ENCODE measurements at regions not wholly inside any gene's neighbourhood (a gene's known extent, or its start where the extent isn't known, plus 50 kb on each side); places are given as distances from the start of the nearest gene placed in this dataset.

DNA sequence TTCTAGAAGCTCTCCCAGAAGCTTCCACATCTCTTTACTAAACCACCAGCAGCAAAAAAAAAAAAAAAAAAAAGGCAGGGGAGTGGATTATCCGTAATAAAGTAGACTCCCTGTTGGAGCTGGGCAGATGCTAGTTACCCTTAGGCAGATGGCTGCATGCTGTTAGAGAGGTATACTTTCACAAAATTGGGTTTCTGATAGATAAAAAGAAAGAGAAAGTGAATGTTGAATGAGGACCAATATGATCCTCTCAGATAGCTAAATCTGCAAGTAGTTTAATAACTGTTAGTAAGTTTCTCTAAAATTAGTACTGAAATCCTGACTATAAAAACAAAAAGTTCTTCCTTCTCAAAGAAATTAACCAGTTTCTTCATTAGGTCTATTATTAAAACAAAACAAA is 195.4 kb downstream of the ANAPC10 start:
- DNase-seq: peak; percentile 42

DNA sequence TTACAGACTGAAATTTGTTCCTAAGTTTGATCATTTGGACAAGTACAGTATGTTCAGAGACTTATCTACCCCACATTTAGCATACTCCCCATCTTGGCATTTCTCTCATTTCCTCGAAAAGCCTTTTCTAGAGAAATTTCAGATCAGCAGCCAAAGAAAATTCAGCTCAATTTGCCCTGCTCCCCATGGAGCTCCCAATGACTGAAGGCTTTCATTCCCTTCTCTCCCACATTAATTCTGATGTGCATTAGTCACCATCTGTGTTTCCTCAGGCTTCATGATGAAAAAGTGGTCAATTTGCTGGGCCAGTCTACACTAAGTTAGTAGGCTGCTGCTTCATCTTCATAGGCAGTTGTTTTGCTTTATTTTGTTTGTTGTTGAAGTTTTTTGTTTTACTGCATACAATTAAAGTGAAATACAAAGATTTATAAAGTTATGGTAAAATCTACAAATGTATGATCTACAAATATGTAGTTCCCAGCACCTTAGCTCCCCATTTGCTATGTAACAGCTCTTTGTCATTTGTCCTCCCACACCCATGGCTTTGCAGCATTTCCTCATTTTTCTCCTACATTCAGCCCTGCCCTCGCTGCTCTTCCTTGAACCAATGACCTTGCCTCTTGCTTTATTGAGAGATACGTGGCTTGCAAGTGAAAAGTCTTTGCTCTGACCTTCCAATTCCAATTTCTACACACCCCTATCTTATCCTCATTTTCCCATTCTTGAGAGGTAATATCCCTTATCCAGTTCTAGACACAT is 193.9 kb downstream of the ANAPC10 start:
- Histone ChIP-seq H3K27ac (no peak overlapping the region), H3K27me3 (ENCODE audit: insufficient read depth, low read depth, severe bottlenecking) (no peaks in the 10 kb centered on the region), H3K9me3 (ENCODE audit: severe bottlenecking) (no peaks in the 10 kb centered on the region), H3K4me3 (ENCODE audit: low read depth, low read length) (no peak overlapping the region), H3K36me3 (no peaks in the 10 kb centered on the region)
- TF ChIP-seq, protein P1, sequence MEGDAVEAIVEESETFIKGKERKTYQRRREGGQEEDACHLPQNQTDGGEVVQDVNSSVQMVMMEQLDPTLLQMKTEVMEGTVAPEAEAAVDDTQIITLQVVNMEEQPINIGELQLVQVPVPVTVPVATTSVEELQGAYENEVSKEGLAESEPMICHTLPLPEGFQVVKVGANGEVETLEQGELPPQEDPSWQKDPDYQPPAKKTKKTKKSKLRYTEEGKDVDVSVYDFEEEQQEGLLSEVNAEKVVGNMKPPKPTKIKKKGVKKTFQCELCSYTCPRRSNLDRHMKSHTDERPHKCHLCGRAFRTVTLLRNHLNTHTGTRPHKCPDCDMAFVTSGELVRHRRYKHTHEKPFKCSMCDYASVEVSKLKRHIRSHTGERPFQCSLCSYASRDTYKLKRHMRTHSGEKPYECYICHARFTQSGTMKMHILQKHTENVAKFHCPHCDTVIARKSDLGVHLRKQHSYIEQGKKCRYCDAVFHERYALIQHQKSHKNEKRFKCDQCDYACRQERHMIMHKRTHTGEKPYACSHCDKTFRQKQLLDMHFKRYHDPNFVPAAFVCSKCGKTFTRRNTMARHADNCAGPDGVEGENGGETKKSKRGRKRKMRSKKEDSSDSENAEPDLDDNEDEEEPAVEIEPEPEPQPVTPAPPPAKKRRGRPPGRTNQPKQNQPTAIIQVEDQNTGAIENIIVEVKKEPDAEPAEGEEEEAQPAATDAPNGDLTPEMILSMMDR (IDR thresholded peaks at IDR 0.05; ENCODE audit: low read depth, low read length): no peak
- no peak for DNase-seq

More for the DNA sequence above, 195.4 kb downstream of the ANAPC10 start:
- no peaks in the 10 kb centered on the region for H3K27me3 ChIP-seq (ENCODE audit: insufficient read depth, low read depth, severe bottlenecking)
- TF ChIP-seq, protein P1 (IDR thresholded peaks at IDR 0.05; ENCODE audit: low read depth, low read length): no peak
- H3K4me3 ChIP-seq (ENCODE audit: low read depth, low read length): no peak overlapping the region
- H3K27ac ChIP-seq: no peak overlapping the region
- no peaks in the 10 kb centered on the region for H3K9me3 ChIP-seq (ENCODE audit: severe bottlenecking)
- no peaks in the 10 kb centered on the region for H3K36me3 ChIP-seq

DNA sequence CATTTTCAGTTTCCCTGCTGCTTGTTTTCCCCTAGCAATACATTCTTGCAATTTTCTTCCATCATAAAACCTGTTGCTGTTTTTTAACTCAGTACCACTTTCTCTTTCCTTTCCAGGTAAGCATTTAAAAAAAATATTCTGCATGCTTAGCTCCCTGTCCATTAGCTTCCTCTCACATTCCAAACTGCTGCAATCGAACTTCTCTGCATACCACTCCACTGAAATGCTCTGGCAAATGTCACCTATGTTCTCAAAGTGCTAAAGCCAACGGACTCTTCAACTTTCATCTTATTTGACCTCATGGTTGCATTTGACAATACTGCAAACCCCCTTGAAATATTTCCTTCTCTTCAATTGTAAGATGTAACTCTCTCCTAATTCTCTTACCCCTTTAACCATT is 192.7 kb downstream of the ANAPC10 start:
- Histone ChIP-seq H3K36me3 (no peaks in the 10 kb centered on the region), H3K4me3 (ENCODE audit: low read depth, low read length) (no peak overlapping the region), H3K27ac (no peak overlapping the region), H3K9me3 (ENCODE audit: severe bottlenecking) (no peaks in the 10 kb centered on the region), H3K27me3 (ENCODE audit: insufficient read depth, low read depth, severe bottlenecking) (no peaks in the 10 kb centered on the region)
- no peak for DNase-seq
- TF ChIP-seq, protein P1 (IDR thresholded peaks at IDR 0.05; ENCODE audit: low read depth, low read length): no peak

DNA sequence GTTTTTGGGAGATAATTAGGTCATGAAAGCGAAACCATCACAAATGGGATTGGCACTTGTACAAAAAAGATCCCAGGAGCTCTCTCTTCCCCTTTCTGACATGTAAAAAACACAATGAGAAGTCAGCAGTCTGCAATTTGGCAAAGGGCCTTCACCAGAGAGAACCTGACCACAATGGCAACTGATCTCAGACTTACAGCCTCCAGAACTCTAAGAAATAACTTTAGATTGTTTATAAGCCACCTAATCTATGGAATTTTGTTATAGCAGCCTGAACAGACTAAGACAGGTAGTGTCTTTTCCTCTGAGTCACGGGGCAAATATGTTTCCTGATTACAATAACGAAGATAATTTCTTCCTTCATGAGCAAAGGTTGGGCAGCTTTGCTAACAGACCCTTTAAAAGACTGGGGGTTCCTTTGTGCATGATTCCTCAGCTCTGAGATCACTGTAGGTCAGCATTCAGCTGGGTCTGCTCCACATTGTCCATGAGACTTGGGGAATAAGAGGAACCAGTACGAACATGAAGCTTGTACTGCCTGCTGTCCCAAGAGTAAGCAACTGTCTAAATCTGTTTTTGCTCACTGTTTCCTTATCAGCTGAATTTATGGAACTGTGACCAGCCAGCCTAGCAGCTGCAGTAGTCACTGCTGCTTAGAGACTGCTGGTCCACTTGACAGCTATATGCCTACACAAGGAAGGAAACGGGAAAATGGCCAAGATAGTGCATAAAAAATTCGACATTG is 191.6 kb downstream of the ANAPC10 start:
- no peak for DNase-seq
- no peaks in the 10 kb centered on the region for H3K9me3 ChIP-seq (ENCODE audit: severe bottlenecking)
- H3K27me3 ChIP-seq (ENCODE audit: insufficient read depth, low read depth, severe bottlenecking): no peaks in the 10 kb centered on the region
- no peak overlapping the region for H3K27ac ChIP-seq
- no peaks in the 10 kb centered on the region for H3K36me3 ChIP-seq
- H3K4me3 ChIP-seq (ENCODE audit: low read depth, low read length): no peak overlapping the region
- TF ChIP-seq, protein P1 (IDR thresholded peaks at IDR 0.05; ENCODE audit: low read depth, low read length): no peak

DNA sequence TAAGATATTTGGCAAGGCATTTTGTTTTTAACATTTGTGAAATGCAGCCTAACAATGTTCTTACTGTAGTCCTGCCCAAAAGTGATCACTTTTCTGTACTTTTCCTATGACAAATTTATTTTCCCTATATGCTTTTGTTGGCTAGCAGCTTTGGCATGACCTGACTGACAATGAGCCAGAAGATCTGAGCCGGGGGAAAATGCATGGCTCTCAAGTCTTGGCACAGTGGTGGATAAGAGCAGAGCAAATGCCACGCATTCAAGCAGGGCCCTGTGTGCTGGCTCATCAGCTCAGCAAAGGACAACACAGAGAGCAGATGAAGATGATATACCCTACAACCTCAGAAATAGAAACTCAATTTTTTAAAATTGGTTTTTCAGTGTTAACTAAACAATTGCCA is 187.3 kb downstream of the ANAPC10 start:
- H3K9me3 ChIP-seq (ENCODE audit: severe bottlenecking): no peaks in the 10 kb centered on the region
- no peaks in the 10 kb centered on the region for H3K27me3 ChIP-seq (ENCODE audit: insufficient read depth, low read depth, severe bottlenecking)
- H3K27ac ChIP-seq: no peak overlapping the region
- no peaks in the 10 kb centered on the region for H3K36me3 ChIP-seq
- TF ChIP-seq, protein P1 (IDR thresholded peaks at IDR 0.05; ENCODE audit: low read depth, low read length): no peak
- H3K4me3 ChIP-seq (ENCODE audit: low read depth, low read length): no peak overlapping the region
- DNase-seq: no peak

Measured in WERI-Rb-1 (cell line).